ENCODE measurements at regions not wholly inside any gene's neighbourhood (a gene's known extent, or its start where the extent isn't known, plus 50 kb on each side); places are given as distances from the start of the nearest gene placed in this dataset.

DNA sequence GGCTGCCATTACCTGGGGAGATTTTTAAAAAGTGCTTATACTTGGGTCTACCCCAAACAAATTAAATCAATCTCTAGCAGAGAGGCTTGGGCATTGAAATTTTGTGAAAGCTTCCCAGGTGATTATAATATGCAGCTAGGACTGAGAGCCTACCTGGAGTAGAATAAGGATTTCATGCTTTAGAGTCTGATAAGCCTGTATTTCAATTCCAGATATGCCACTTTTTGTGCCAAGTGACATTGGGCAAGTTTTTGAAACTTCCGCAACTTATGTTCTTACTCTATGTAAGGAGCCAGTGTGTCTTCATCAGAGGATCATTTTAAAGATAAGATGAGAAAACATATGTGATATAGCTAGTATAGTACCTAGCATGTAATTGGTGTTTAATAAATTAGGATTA is 159.8 kb upstream of the LRIG3 start:
- TF ChIP-seq, protein P1, sequence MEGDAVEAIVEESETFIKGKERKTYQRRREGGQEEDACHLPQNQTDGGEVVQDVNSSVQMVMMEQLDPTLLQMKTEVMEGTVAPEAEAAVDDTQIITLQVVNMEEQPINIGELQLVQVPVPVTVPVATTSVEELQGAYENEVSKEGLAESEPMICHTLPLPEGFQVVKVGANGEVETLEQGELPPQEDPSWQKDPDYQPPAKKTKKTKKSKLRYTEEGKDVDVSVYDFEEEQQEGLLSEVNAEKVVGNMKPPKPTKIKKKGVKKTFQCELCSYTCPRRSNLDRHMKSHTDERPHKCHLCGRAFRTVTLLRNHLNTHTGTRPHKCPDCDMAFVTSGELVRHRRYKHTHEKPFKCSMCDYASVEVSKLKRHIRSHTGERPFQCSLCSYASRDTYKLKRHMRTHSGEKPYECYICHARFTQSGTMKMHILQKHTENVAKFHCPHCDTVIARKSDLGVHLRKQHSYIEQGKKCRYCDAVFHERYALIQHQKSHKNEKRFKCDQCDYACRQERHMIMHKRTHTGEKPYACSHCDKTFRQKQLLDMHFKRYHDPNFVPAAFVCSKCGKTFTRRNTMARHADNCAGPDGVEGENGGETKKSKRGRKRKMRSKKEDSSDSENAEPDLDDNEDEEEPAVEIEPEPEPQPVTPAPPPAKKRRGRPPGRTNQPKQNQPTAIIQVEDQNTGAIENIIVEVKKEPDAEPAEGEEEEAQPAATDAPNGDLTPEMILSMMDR (IDR thresholded peaks at IDR 0.05), result no peak
- no peak for TF ChIP-seq POLR2A (IDR thresholded peaks at IDR 0.05)
- Histone ChIP-seq H3K27ac (no peak overlapping the region), H3K27me3 (no peaks in the 10 kb centered on the region), H3K9me3 (no peaks in the 10 kb centered on the region), H3K36me3 (no peaks in the 10 kb centered on the region), H3K4me1 (peaks cover 0 to 8% (median 0%) of the 10 kb centered on the region in 4 donors), H3K4me3 (no peak overlapping the region)
- DNase-seq, result no peak

DNA sequence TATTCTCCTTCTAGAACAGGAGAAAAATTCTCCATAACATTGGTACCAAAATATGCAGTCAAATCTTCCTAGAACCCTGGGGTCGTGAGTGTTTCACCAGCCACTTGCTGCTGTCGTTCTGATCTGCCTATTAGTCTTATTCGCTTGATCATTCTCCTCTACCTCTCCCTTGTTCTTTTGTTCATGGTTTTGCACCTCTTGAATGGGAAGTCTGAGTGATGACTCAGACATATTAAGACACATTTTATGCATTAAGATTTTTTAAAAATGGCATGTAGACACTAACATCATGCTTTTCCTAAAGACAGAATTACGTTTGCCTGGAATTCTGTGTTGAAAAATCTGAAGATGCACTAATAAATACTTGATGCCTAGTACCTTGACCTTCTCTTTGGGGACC is 159.2 kb upstream of the LRIG3 start:
- peaks cover 0 to 8% (median 0%) of the 10 kb centered on the region in 4 donors for H3K4me1 ChIP-seq
- TF ChIP-seq, protein P1 (IDR thresholded peaks at IDR 0.05), result no peak
- no peak for TF ChIP-seq POLR2A (IDR thresholded peaks at IDR 0.05)
- no peak overlapping the region for H3K27ac ChIP-seq
- H3K27me3 ChIP-seq, result no peaks in the 10 kb centered on the region
- H3K9me3 ChIP-seq, result no peaks in the 10 kb centered on the region
- no peaks in the 10 kb centered on the region for H3K36me3 ChIP-seq
- H3K4me3 ChIP-seq, result no peak overlapping the region
- no peak for DNase-seq

DNA sequence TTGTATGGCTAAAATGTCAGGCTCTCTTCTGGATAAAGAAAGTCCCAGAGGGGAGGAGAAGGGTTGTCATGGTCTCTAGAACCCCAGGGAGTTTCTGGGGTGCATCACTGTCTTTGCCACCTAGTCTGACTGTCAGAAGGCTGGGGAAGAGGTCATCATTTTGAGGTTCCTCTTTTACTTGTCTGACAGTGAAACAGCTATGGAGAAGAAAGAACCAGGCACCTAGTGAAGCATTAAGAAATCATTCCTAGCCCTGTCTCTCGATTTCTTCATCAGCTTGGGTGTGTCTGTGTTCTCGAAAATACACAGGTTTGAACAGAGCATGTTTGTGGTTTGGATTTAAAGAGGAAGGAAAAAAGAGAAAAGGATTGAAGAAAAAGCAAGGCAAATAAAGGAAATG is 158.7 kb upstream of the LRIG3 start:
- Histone ChIP-seq H3K4me1 (peaks cover 0 to 8% (median 0%) of the 10 kb centered on the region in 4 donors), H3K9me3 (no peaks in the 10 kb centered on the region), H3K27ac (no peak overlapping the region), H3K36me3 (no peaks in the 10 kb centered on the region), H3K27me3 (no peaks in the 10 kb centered on the region), H3K4me3 (no peak overlapping the region)
- no peak for DNase-seq
- TF ChIP-seq, protein P1 (IDR thresholded peaks at IDR 0.05), result no peak
- no peak for TF ChIP-seq POLR2A (IDR thresholded peaks at IDR 0.05)

DNA sequence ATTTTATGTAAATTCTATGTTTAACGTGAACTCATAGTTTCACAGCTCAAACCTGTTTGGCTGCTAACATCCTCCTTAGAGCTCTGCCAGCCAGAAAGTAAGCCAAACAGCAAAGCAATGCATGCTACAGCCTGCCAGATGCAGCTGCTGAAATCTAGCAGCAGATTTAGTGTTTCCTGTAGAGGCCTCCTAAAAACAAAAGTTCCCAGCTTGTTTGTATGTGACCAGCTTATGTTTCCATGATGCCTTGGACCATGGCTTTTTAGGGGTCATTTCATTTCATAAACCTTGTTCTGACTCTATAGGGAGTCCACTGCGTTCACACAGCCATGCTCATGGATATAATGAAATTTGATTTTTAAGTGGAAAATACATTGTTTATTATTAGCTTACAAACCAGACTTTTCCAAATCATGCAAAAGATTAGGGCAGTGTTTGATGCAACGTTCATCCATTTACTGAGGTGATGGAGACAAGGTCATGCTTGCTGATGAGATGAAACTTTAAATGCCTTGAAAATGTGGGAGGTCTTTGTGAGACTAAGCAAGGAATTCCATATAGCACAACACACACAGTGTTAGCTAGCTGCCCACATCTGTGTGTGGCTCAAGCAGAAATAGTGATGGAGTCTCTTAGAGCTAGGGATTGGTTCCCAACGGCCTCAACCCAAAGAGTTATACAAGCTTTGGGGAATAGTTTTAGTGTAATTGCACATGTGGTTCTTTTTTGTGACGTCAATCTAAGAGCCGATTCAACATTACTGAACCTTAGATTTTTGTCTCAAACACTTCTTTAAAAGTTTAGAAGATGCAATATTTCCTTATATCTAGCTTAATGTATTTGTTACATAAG is 157.5 kb upstream of the LRIG3 start:
- Histone ChIP-seq H3K27ac (no peak overlapping the region), H3K36me3 (no peaks in the 10 kb centered on the region), H3K4me1 (peaks cover 0 to 8% (median 0%) of the 10 kb centered on the region in 4 donors), H3K9me3 (no peaks in the 10 kb centered on the region), H3K27me3 (no peaks in the 10 kb centered on the region), H3K4me3 (no peak overlapping the region)
- no peak for DNase-seq
- TF ChIP-seq, protein P1 (IDR thresholded peaks at IDR 0.05), result no peak
- no peak for TF ChIP-seq POLR2A (IDR thresholded peaks at IDR 0.05)

DNA sequence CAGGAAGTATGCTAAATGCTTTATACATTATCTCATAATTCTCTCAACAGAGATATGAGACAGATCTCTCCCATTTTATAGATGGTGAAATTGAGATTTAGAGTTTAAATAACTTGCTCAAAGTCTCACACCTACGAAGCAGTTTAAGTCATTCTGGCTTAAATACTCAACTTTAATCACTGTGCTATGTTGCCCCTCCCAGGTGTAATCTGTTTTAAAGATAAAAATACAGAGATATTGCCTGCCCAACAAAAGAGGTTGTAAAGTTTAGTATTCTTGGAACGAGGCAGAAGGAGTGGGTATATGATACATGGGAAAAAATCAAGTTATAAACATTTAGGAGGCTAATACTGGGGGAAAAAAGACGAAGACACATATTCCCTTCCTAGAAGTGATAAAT is 156.8 kb upstream of the LRIG3 start:
- Histone ChIP-seq H3K4me3 (no peak overlapping the region), H3K27me3 (no peaks in the 10 kb centered on the region), H3K9me3 (no peaks in the 10 kb centered on the region), H3K36me3 (no peaks in the 10 kb centered on the region), H3K4me1 (peaks cover 0 to 8% (median 0%) of the 10 kb centered on the region in 4 donors), H3K27ac (no peak overlapping the region)
- DNase-seq, result no peak
- no peak for TF ChIP-seq POLR2A (IDR thresholded peaks at IDR 0.05)
- TF ChIP-seq, protein P1 (IDR thresholded peaks at IDR 0.05), result no peak

All from Peyer's patch (tissue), 4 donors.